Liver (tissue), 8 donors: ENCODE measurements at regions not wholly inside any gene's neighbourhood (a gene's known extent, or its start where the extent isn't known, plus 50 kb on each side); places are given as distances from the start of the nearest gene placed in this dataset.

ENCODE experiments used
- DNase-seq: peaks from one replicate; pipeline ENCODE4 v3.0.0-alpha.2; 2017; ENCODE audit warnings: low spot score
- H3K27ac ChIP-seq, 2 donors: one replicate each; pipeline ENCODE4 v1.7.0; 2013; ENCODE audit warnings: inconsistent platforms in 2 of 2, low read length in 2 of 2, control low read depth in 1 of 2, low read depth in 1 of 2, mild to moderate bottlenecking in 1 of 2
- H3K27me3 ChIP-seq, 4 donors: one replicate each; pipeline versions ENCODE4 v1.6.1 to v1.7.0; 2013; ENCODE audit warnings: low read length in 3 of 4, inconsistent platforms in 1 of 4, mild to moderate bottlenecking in 1 of 4, moderate library complexity in 1 of 4; ENCODE audit not compliant: control insufficient read depth in 4 of 4, insufficient read depth in 4 of 4
- H3K36me3 ChIP-seq, 4 donors: one replicate each; pipeline versions ENCODE4 v1.6.1 to v1.7.0; 2013; ENCODE audit warnings: low read length in 3 of 4, mild to moderate bottlenecking in 3 of 4, low read depth in 1 of 4, moderate library complexity in 1 of 4; ENCODE audit not compliant: control insufficient read depth in 4 of 4, insufficient read depth in 3 of 4
- H3K4me1 ChIP-seq, 4 donors: one replicate each; pipeline versions ENCODE4 v1.6.1 to v1.7.0; 2013; ENCODE audit warnings: low read length in 3 of 4, mild to moderate bottlenecking in 3 of 4, moderate library complexity in 1 of 4; ENCODE audit not compliant: control insufficient read depth in 4 of 4, insufficient read depth in 4 of 4
- H3K4me3 ChIP-seq, 3 donors: one replicate each; pipeline versions ENCODE4 v1.6.1 to v1.7.0; 2013; ENCODE audit warnings: low read length in 3 of 3, control low read depth in 1 of 3, low read depth in 1 of 3, mild to moderate bottlenecking in 1 of 3
- H3K9ac ChIP-seq, 2 donors: one replicate each; pipeline ENCODE4 v1.7.0; 2013; ENCODE audit warnings: low read length in 2 of 2, mild to moderate bottlenecking in 2 of 2, moderate library complexity in 2 of 2, control low read depth in 1 of 2, low read depth in 1 of 2
- H3K9me3 ChIP-seq, 4 donors: one replicate each; pipeline versions ENCODE4 v1.6.1 to v1.7.0; 2013; ENCODE audit warnings: low read length in 3 of 4; ENCODE audit not compliant: control insufficient read depth in 4 of 4
- ATF3 ChIP-seq: IDR thresholded peaks from 2 replicates; pipeline ENCODE4 v1.6.1; 2016; ENCODE audit warnings: antibody characterized with exemption
- CTCF ChIP-seq: fragments of 150-350 bp; IDR thresholded peaks from 2 replicates; pipeline ENCODE4 v1.5.1; 2017; ENCODE audit warnings: improper control_type of control experiment, low read depth, low read length; ENCODE audit not compliant: missing input control
- EGR1 ChIP-seq, 2 donors: IDR thresholded peaks; 2 replicates each; pipeline ENCODE4 v1.6.1; 2016 to 2018; ENCODE audit warnings: antibody characterized with exemption in 2 of 2, low read depth in 2 of 2
- FOXA1 ChIP-seq: IDR thresholded peaks from 2 replicates; pipeline ENCODE4 v1.6.1; 2016; ENCODE audit warnings: antibody characterized with exemption
- FOXA2 ChIP-seq: IDR thresholded peaks from 2 replicates; pipeline ENCODE4 v1.6.1; 2016; ENCODE audit warnings: antibody characterized with exemption
- GABPA ChIP-seq, 2 donors: IDR thresholded peaks in 1 of 2; conservative IDR thresholded peaks in 1 of 2; 2 replicates each; pipeline ENCODE4 v1.6.1; 2016; ENCODE audit warnings: antibody characterized with exemption in 2 of 2, mild to moderate bottlenecking in 1 of 2, moderate library complexity in 1 of 2
- HNF4A ChIP-seq, 2 donors: conservative IDR thresholded peaks; 2 replicates each; pipeline ENCODE4 v1.6.1; 2016; ENCODE audit warnings: antibody characterized with exemption in 2 of 2, mild to moderate bottlenecking in 2 of 2
- HNF4G ChIP-seq: IDR thresholded peaks from 2 replicates; pipeline ENCODE4 v1.6.1; 2016; ENCODE audit warnings: antibody characterized with exemption
- JUND ChIP-seq, 2 donors: IDR thresholded peaks; 2 replicates each; pipeline ENCODE4 v1.6.1; 2016; ENCODE audit warnings: antibody characterized with exemption in 2 of 2
- MAX ChIP-seq: IDR thresholded peaks from 2 replicates; pipeline ENCODE4 v1.6.1; 2016; ENCODE audit warnings: antibody characterized with exemption
- NR2F2 ChIP-seq: IDR thresholded peaks from 2 replicates; pipeline ENCODE4 v1.6.1; 2016; ENCODE audit warnings: antibody characterized with exemption
- RAD21 ChIP-seq, 2 donors: IDR thresholded peaks; 2 replicates each; pipeline ENCODE4 v1.6.1; 2016; ENCODE audit warnings: antibody characterized with exemption in 2 of 2, mild to moderate bottlenecking in 2 of 2
- REST ChIP-seq: IDR thresholded peaks from 2 replicates; pipeline ENCODE4 v1.6.1; 2016; ENCODE audit warnings: antibody characterized with exemption, mild to moderate bottlenecking
- RXRA ChIP-seq, 2 donors: IDR thresholded peaks; 2 replicates each; pipeline ENCODE4 v1.6.1; 2017 to 2018; ENCODE audit warnings: antibody characterized with exemption in 2 of 2, mild to moderate bottlenecking in 1 of 2
- SP1 ChIP-seq: IDR thresholded peaks from 2 replicates; pipeline ENCODE4 v1.6.1; 2018; ENCODE audit warnings: antibody characterized with exemption, mild to moderate bottlenecking
- TAF1 ChIP-seq: conservative IDR thresholded peaks from 2 replicates; pipeline ENCODE4 v1.6.1; 2016; ENCODE audit warnings: antibody characterized with exemption, mild to moderate bottlenecking
- YY1 ChIP-seq: IDR thresholded peaks from 2 replicates; pipeline ENCODE4 v1.6.1; 2016; ENCODE audit warnings: antibody characterized with exemption, mild to moderate bottlenecking
- ZBTB33 ChIP-seq: IDR thresholded peaks from 2 replicates; pipeline ENCODE4 v1.6.1; 2016; ENCODE audit warnings: antibody characterized with exemption
- WGBS: extraction: QIAGEN DNeasy Blood & Tissue Kit; methylation state at CpG from one replicate; pipeline ENCODE4 v1.1.7; 2013; 5-methylcytosine and 5-hydroxymethylcytosine counted together
- donor health status: healthy.
- donor health status: healthy.
- donor health status: healthy.
- donor health status: healthy.
- donor health status: healthy.

- H3K9me3 ChIP-seq = no peaks in the 10 kb centered on the region
- no peak overlapping the region for H3K4me3 ChIP-seq
- no peaks in the 10 kb centered on the region for H3K36me3 ChIP-seq
- DNase-seq = no peak
- WGBS = 79% methylated on average over 6 of the region's 6 CpGs
- TF ChIP-seq FOXA1 (no peak), SP1 (no peak), JUND (IDR thresholded peaks at IDR 0.05) (no peak)
- peak overlapping the region; percentile 23 to 25 for H3K27ac ChIP-seq
- no peak overlapping the region for H3K9ac ChIP-seq
- no peaks in the 10 kb centered on the region for H3K27me3 ChIP-seq
- H3K4me1 ChIP-seq = peaks cover 0 to 6% (median 4%) of the 10 kb centered on the region in 4 donors
These were observed 133.0 kb upstream of the TNS3 start for GRCh38 chr7:47714669-47715607.

- WGBS = 91% methylated on average over 6 of the region's 6 CpGs
These were observed 131.7 kb upstream of the TNS3 start for GRCh38 chr7:47713595-47713994.

More at GRCh38 chr7:47713595-47713994, 131.7 kb upstream of the TNS3 start:
- DNase-seq = no peak
- Histone ChIP-seq H3K27ac (no peak overlapping the region), H3K4me3 (no peak overlapping the region), H3K9me3 (no peaks in the 10 kb centered on the region), H3K27me3 (no peaks in the 10 kb centered on the region), H3K9ac (no peak overlapping the region), H3K4me1 (peaks cover 0 to 6% (median 4%) of the 10 kb centered on the region in 4 donors), H3K36me3 (no peaks in the 10 kb centered on the region)
- TF ChIP-seq NR2F2 (no peak), TAF1 (no peak), ATF3 (no peak), RAD21 (IDR thresholded peaks at IDR 0.05) (no peak), GABPA (IDR thresholded peaks at IDR 0.05 in 1 of 2, conservative IDR thresholded peaks at IDR 0.05 in 1 of 2) (no peak), YY1 (no peak), MAX (no peak), FOXA2 (no peak), HNF4G (no peak), CTCF (no peak), FOXA1 (no peak), RXRA (IDR thresholded peaks at IDR 0.05) (no peak), HNF4A (conservative IDR thresholded peaks at IDR 0.05) (no peak), REST (no peak), JUND (IDR thresholded peaks at IDR 0.05) (no peak), ZBTB33 (no peak), EGR1 (IDR thresholded peaks at IDR 0.05; ENCODE audit: low read depth in 2 of 2) (no peak), SP1 (no peak)
